IPS DF 6.9 (cell line): ENCODE measurements at regions not wholly inside any gene's neighbourhood (a gene's known extent, or its start where the extent isn't known, plus 50 kb on each side); places are given as distances from the start of the nearest gene placed in this dataset.

Experiments used
- DNase-seq: peaks from one replicate; pipeline ENCODE4 v3.0.0-alpha.2; 2013; ENCODE audit warnings: low read depth, low spot score
- H3K27ac ChIP-seq: one replicate; pipeline ENCODE4 v1.5.1; 2013; ENCODE audit warnings: low read length, control low read depth
- H3K27me3 ChIP-seq: 2 replicates; pipeline ENCODE4 v1.6.1; 2013; ENCODE audit warnings: mild to moderate bottlenecking, low read length; ENCODE audit not compliant: control insufficient read depth, insufficient read depth
- H3K36me3 ChIP-seq: 2 replicates; pipeline ENCODE4 v1.6.1; 2013; ENCODE audit warnings: low read length; ENCODE audit not compliant: control insufficient read depth, insufficient read depth
- H3K4me1 ChIP-seq: 2 replicates; pipeline ENCODE4 v1.6.1; 2013; ENCODE audit warnings: low read length; ENCODE audit not compliant: control insufficient read depth, insufficient read depth
- H3K4me3 ChIP-seq: 2 replicates; pipeline ENCODE4 v1.5.1; 2013; ENCODE audit warnings: mild to moderate bottlenecking, low read length
- H3K9me3 ChIP-seq: 2 replicates; pipeline ENCODE4 v1.6.1; 2013; ENCODE audit warnings: low read length, inconsistent platforms; ENCODE audit not compliant: control insufficient read depth, insufficient read depth
- WGBS: extraction: QIAGEN DNeasy Blood & Tissue Kit; methylation state at CpG from one replicate; pipeline ENCODE4 v1.1.7; 2013; ENCODE audit warnings: mixed read lengths, missing lambda C conversion rate; ENCODE audit not compliant: insufficient read length, insufficient coverage; 5-methylcytosine and 5-hydroxymethylcytosine counted together

DNA sequence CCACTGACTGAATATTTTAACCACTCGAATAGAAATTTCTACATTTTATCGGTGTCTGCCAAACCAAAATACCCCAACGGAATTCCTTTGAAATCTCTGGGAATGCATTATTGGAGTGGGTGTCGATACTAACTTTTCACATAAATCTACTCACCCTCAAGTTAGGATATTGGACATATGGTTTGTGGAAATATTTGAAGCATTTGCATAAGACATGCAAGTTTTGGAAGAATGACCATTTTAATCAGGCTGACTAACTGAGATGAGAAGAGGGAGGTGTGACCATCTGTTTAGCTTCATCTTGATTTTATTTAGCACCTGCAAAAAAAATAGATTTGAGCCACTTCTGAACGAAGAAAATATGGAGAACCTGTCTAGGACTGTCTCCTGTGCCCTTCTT, 61.2 kb downstream of the KLF6 start:
- H3K9me3 ChIP-seq: no peaks in the 10 kb centered on the region
- no peaks in the 10 kb centered on the region for H3K36me3 ChIP-seq
- no peak for DNase-seq
- H3K4me1 ChIP-seq: no peaks in the 10 kb centered on the region
- H3K4me3 ChIP-seq: no peak overlapping the region
- no CpG with 5 or more reads among the region's 5 CpGs for WGBS
- H3K27ac ChIP-seq: no peak overlapping the region
- no peaks in the 10 kb centered on the region for H3K27me3 ChIP-seq

DNA sequence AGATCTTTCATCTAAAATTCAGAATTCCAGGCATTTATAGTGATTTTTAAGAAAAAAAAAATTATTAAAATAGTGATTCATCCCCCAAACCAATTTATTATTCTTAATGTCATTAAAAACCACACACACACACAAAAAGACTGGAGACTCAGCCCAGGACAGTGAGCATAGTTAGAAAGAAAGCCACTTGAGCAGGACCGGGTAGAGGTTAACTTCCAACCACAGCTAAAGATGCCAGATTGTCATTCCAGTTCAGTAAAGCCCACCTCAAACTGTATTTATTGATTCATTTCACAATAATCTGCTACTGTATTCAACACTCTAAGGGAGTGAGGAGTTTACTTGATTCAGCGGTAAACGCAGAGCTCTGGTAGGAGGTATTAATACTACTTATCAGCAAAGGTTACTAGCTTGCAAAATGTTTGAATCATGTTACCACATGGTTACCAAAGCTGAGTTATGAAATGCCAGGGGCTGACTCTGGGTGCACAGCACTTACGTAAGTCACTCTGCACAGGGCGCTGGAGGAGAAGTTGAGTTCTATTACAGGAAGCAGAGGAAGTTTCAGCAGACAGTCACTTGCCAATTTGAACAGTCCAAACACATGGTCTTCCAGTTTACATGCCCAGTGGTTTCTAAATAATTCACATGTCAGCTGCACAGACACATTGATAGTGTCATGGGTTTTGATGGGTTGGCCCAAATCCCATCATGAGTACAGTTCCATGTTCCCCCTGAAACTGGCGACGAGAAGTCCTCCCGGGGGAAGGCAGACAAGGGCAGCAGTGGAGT, 64.6 kb downstream of the KLF6 start:
- DNase-seq: no peak
- H3K4me3 ChIP-seq: no peak overlapping the region
- no peaks in the 10 kb centered on the region for H3K4me1 ChIP-seq
- no peaks in the 10 kb centered on the region for H3K9me3 ChIP-seq
- no peak overlapping the region for H3K27ac ChIP-seq
- H3K27me3 ChIP-seq: no peaks in the 10 kb centered on the region
- H3K36me3 ChIP-seq: no peaks in the 10 kb centered on the region
- WGBS: no CpG with 5 or more reads among the region's 8 CpGs

DNA sequence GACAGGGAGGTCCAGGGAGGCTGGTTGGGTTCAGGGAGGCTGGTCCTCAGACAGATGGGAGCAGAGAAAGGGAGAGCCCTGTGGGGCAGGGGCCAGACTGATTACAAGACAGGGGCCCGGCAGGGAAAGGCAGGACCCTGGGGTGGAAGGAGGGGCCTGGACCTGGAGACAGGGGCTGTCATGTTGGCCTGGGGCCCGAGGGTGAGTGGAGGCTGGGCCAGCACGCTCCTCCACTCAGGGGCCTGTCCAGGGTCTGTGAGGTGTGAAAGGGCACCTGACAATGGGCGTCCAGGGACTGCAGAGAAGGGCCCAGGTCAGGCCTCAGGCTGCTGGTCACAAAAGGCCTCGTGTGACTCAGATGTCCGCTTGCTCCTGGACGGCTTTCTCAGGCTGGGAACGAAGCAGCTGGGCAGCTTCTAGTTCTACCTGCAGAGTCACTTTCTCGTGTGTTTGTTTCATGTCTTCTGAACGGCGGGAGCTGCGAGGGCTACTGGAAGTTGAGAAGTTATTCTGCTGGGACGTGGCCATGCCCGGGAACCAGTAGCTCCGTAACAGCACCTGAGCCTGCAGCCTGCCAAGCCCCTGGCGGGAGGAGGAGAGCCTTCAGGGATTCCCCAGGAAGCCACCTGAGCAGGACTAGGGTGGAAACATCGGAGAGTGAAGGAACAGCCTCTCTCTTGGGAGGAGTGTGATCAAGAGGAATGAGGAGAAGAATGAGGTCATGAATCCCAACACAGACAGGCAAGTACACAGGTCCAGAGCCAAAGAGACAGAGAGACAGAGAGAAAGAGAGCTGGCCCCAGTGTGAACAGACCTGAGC, 65.8 kb downstream of the KLF6 start:
- no peaks in the 10 kb centered on the region for H3K9me3 ChIP-seq
- H3K4me1 ChIP-seq: no peaks in the 10 kb centered on the region
- no peaks in the 10 kb centered on the region for H3K36me3 ChIP-seq
- no peak overlapping the region for H3K4me3 ChIP-seq
- WGBS: no CpG with 5 or more reads among the region's 17 CpGs
- H3K27ac ChIP-seq: no peak overlapping the region
- no peaks in the 10 kb centered on the region for H3K27me3 ChIP-seq
- DNase-seq: no peak

DNA sequence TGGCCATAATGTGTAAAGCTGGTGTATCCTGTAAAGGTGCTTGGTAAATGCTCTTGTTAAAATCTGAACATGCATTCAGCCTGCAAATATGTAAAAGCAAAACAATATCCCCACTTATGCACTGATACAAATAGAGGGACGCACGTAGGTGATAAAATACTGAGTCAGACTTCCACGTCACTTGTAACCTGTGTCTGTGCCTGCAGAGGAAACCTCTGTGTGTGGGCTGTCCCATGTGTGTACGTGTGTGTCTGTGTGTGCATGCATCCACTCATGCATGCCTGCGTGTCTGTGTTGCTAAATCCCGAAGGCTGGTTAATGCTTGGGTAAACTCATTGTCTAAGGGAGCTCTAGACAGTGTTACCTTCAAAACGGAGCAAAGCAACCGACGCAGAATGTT, 68.9 kb downstream of the KLF6 start:
- H3K27ac ChIP-seq: no peak overlapping the region
- H3K4me3 ChIP-seq: no peak overlapping the region
- no peaks in the 10 kb centered on the region for H3K27me3 ChIP-seq
- no CpG with 5 or more reads among the region's 9 CpGs for WGBS
- H3K9me3 ChIP-seq: no peaks in the 10 kb centered on the region
- H3K36me3 ChIP-seq: no peaks in the 10 kb centered on the region
- H3K4me1 ChIP-seq: no peaks in the 10 kb centered on the region
- no peak for DNase-seq

DNA sequence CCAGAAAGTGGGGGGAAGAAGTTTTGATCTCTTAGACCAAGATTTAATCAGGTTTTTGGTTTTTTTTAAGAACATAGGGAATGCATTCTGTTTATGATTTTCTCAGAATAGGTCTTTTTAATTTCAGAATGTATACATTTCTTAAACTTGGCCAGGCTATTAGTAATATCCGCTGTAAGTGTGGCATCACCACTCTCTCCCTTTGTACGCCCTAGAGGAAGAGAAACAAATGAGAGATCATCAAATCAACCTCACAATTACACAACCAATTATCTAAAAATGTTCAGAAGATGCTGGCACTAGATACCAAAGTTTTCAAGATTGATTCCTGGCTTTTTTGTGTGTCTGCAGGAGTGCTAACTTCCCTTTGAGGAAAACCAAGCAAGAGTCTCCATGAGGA, 70.0 kb downstream of the KLF6 start:
- no peak for DNase-seq
- no peaks in the 10 kb centered on the region for H3K36me3 ChIP-seq
- no peak overlapping the region for H3K27ac ChIP-seq
- H3K4me3 ChIP-seq: no peak overlapping the region
- no peaks in the 10 kb centered on the region for H3K27me3 ChIP-seq
- WGBS: no CpG with 5 or more reads among the region's 2 CpGs
- no peaks in the 10 kb centered on the region for H3K4me1 ChIP-seq
- H3K9me3 ChIP-seq: no peaks in the 10 kb centered on the region

DNA sequence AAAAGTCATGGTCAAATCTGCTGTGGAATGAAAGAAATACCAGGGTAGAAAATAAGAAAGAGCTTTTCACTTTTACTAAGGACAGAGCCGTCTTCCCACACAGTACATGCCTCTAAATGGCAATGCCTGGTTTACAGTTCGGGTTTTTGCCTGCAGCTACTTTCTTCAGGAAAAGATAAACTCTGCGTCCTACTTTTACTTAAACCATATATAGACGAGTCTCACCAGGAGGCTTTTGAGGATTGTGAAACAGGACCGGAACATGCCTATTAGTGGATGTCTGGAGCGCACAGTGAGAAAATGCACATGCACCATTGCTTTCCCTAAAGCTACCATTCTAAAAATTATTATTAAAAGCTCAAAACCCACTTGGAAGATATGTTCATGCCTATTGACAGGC, 70.5 kb downstream of the KLF6 start:
- H3K36me3 ChIP-seq: no peaks in the 10 kb centered on the region
- no peak overlapping the region for H3K4me3 ChIP-seq
- no CpG with 5 or more reads among the region's 6 CpGs for WGBS
- no peaks in the 10 kb centered on the region for H3K27me3 ChIP-seq
- H3K9me3 ChIP-seq: no peaks in the 10 kb centered on the region
- H3K4me1 ChIP-seq: no peaks in the 10 kb centered on the region
- DNase-seq: no peak
- H3K27ac ChIP-seq: no peak overlapping the region

DNA sequence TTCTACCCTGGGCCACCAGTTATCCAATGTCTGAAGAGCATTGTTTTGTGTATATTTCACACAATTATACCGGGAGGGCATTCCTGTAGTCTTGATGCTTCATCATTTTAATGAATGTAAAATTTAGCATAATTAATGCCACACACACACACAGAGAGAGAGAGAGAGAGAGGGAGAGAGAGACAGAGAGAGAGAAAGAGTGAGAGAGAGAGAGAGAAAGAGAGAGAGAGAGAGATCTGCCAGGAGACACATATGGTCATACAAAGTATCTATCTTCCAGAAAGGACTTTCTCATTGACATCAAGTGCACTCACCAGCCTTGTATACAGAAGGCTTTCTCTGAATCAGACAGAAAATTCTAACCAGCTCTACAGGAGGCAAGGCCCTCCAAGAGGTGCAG, 72.3 kb downstream of the KLF6 start:
- Histone ChIP-seq H3K27me3 (no peaks in the 10 kb centered on the region), H3K9me3 (no peaks in the 10 kb centered on the region), H3K4me3 (no peak overlapping the region), H3K36me3 (no peaks in the 10 kb centered on the region), H3K27ac (no peak overlapping the region), H3K4me1 (no peaks in the 10 kb centered on the region)
- no peak for DNase-seq
- WGBS: no CpG with 5 or more reads among the region's 1 CpG

DNA sequence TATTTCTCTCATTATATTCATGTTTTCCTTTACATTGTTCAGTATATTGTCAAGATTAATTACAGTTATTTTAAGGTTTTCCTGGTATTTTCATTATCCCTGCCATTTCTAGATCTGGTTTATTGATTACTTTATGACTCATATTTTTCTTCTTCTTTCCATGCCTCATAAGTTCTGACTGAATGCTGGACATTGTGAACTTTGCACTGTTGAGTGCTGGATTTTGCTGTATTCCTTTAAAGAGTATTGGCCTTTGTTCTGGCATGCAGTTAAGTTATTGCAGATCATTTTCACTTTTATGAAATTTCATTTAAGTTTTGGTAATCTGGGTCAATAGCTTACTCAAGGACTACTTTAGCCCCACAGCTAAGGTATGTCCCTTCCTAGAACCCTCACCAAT, 73.1 kb downstream of the KLF6 start:
- Histone ChIP-seq H3K4me3 (no peak overlapping the region), H3K27me3 (no peaks in the 10 kb centered on the region), H3K36me3 (no peaks in the 10 kb centered on the region), H3K4me1 (no peaks in the 10 kb centered on the region), H3K9me3 (no peaks in the 10 kb centered on the region), H3K27ac (no peak overlapping the region)
- no peak for DNase-seq

DNA sequence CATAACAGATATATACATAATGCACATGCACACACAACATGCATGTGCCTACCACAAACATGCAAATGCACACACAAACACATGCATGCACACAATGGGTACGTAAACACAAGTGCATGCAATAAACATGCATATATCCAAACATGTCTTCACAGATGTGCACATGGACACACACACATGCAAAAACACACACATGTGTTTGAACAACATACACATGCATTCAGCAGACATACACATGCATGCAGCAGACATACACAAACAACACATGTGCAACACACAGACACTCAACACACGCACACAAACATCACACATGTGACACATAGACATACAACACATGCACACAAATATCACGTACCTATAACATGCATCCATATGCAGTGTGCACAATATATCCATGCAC, 74.2 kb downstream of the KLF6 start:
- Histone ChIP-seq H3K27me3 (no peaks in the 10 kb centered on the region), H3K4me3 (no peak overlapping the region), H3K27ac (no peak overlapping the region), H3K4me1 (no peaks in the 10 kb centered on the region), H3K9me3 (no peaks in the 10 kb centered on the region), H3K36me3 (no peaks in the 10 kb centered on the region)
- no CpG with 5 or more reads among the region's 3 CpGs for WGBS
- no peak for DNase-seq

DNA sequence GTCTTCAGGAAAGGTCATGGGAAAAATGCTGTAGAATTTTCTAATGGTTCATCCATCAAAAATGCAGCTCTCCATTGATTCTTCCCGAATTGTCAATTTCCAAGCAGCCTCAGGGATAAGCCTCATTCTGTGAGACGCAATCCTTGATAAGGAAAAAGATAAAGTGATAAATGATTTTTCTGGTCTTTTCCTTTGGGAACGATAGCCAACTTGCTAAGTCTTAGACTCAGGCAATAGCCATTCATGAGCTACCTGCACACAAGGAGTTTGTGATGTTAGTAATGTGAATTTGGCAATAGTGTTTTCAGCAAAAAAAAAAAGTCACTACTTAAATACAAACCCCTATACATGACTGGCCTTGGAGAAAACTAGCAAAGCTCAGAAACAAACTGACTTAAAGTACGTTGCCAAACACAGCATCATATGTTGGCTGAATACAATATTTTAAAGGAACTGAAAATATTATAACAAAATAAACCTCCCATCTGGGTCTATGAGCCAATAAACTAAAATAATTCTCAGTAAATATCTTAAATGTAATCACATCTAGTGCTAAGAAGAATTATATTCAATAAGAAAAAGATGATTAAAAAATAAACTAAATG, 75.5 kb downstream of the KLF6 start:
- whole genome bisulfite sequencing: no CpG with 5 or more reads among the region's 4 CpGs
- no peak for DNase-seq
- H3K4me3 ChIP-seq: no peak overlapping the region
- no peaks in the 10 kb centered on the region for H3K4me1 ChIP-seq
- H3K9me3 ChIP-seq: no peaks in the 10 kb centered on the region
- H3K27me3 ChIP-seq: no peaks in the 10 kb centered on the region
- no peak overlapping the region for H3K27ac ChIP-seq
- H3K36me3 ChIP-seq: no peaks in the 10 kb centered on the region
